ENCODE measurements at regions not wholly inside any gene's neighbourhood (a gene's known extent, or its start where the extent isn't known, plus 50 kb on each side); places are given as distances from the start of the nearest gene placed in this dataset.
A peak's percentile ranks its signal among the peaks of the same experiment; 100 is the strongest.

- H3K27me3 ChIP-seq: peaks cover 34% of the 10 kb centered on the region
- WGBS: 96% methylated on average over 6 of the region's 6 CpGs
These were observed 79.5 kb upstream of the CTDP1 start for GRCh38 chr18:79600141-79600540.

GRCh38 chr18:79600596-79600995 is 79.0 kb upstream of the CTDP1 start:
- no peak for DNase-seq (ENCODE audit: low spot score in 2 of 2)
- Histone ChIP-seq H3K4me1 (peaks cover 12% of the 10 kb centered on the region), H3K36me3 (no peaks in the 10 kb centered on the region), H3K27ac (no peak overlapping the region), H3K27me3 (peaks cover 29% of the 10 kb centered on the region), H3K4me3 (no peak overlapping the region), H3K9me3 (no peaks in the 10 kb centered on the region)
- WGBS: 81% methylated on average over 2 of the region's 2 CpGs
- TF ChIP-seq POLR2A (IDR thresholded peaks at IDR 0.05) (no peak), EP300 (IDR thresholded peaks at IDR 0.05) (no peak), POLR2AphosphoS5 (IDR thresholded peaks at IDR 0.05) (no peak), CTCF (IDR thresholded peaks at IDR 0.05) (no peak)

More at GRCh38 chr18:79600141-79600540, 79.5 kb upstream of the CTDP1 start:
- Histone ChIP-seq H3K36me3 (no peaks in the 10 kb centered on the region), H3K27ac (no peak overlapping the region), H3K4me1 (peaks cover 8% of the 10 kb centered on the region), H3K4me3 (no peak overlapping the region), H3K9me3 (no peaks in the 10 kb centered on the region)
- DNase-seq (ENCODE audit: low spot score in 2 of 2): peak in 1 of 2 donors; percentile 59
- no peak for TF ChIP-seq POLR2AphosphoS5 (IDR thresholded peaks at IDR 0.05)
- no peak for TF ChIP-seq CTCF (IDR thresholded peaks at IDR 0.05)
- TF ChIP-seq POLR2A (IDR thresholded peaks at IDR 0.05): no peak
- TF ChIP-seq EP300 (IDR thresholded peaks at IDR 0.05): no peak

GRCh38 chr18:79601234-79601633 is 78.4 kb upstream of the CTDP1 start:
- no peak for DNase-seq (ENCODE audit: low spot score in 2 of 2)
- no peaks in the 10 kb centered on the region for H3K9me3 ChIP-seq
- TF ChIP-seq CTCF (IDR thresholded peaks at IDR 0.05): no peak
- no peak for TF ChIP-seq EP300 (IDR thresholded peaks at IDR 0.05)
- no peak for TF ChIP-seq POLR2A (IDR thresholded peaks at IDR 0.05)
- TF ChIP-seq POLR2AphosphoS5 (IDR thresholded peaks at IDR 0.05): no peak
- no peak overlapping the region for H3K4me3 ChIP-seq
- peaks cover 14% of the 10 kb centered on the region for H3K4me1 ChIP-seq
- WGBS: 80% methylated on average over 8 of the region's 8 CpGs
- no peak overlapping the region for H3K27ac ChIP-seq
- peaks cover 25% of the 10 kb centered on the region for H3K27me3 ChIP-seq
- H3K36me3 ChIP-seq: no peaks in the 10 kb centered on the region

- peaks cover 8% of the 10 kb centered on the region for H3K27me3 ChIP-seq
- 84% methylated on average over 23 of the region's 37 CpGs for WGBS
These were observed 76.0 kb upstream of the CTDP1 start for GRCh38 chr18:79603321-79604204.

More at GRCh38 chr18:79603321-79604204, 76.0 kb upstream of the CTDP1 start:
- no peaks in the 10 kb centered on the region for H3K36me3 ChIP-seq
- peaks cover 14% of the 10 kb centered on the region for H3K4me1 ChIP-seq
- no peaks in the 10 kb centered on the region for H3K9me3 ChIP-seq
- no peak overlapping the region for H3K27ac ChIP-seq
- no peak overlapping the region for H3K4me3 ChIP-seq
- DNase-seq (ENCODE audit: low spot score in 2 of 2): peak in 1 of 2 donors; percentile 57
- TF ChIP-seq EP300 (IDR thresholded peaks at IDR 0.05) (no peak), CTCF (IDR thresholded peaks at IDR 0.05) (no peak), POLR2AphosphoS5 (IDR thresholded peaks at IDR 0.05) (no peak), POLR2A (IDR thresholded peaks at IDR 0.05) (no peak)

Measured in suprapubic skin (tissue), 4 donors.